K562 (cell line): ENCODE measurements at regions not wholly inside any gene's neighbourhood (a gene's known extent, or its start where the extent isn't known, plus 50 kb on each side); places are given as distances from the start of the nearest gene placed in this dataset.

ENCODE experiments used
- ATAC-seq: fragments of 200-7000 bp; cut with Tn5 transposase; 3 replicates; pipeline ENCODE4 v1.9.1; 2020; ENCODE audit warnings: moderate library complexity
- BruUV-seq: library from RNA; stranded (reverse); fragments of 400-500 nt; replicated peaks from 2 replicates; lab custom pipeline; 2021; lab: Mats Ljungman, UMichigan
- CTCF ChIA-PET: fragments of 300-600 bp; formaldehyde crosslinking; extraction: SDS; loops from one replicate; lab custom pipeline; 2021; ENCODE audit warnings: low intra/inter-chr PET ratio; lab: Yijun Ruan, JAX
- POLR2A ChIA-PET: fragments of 300-600, 350-650 bp; sonication (Branson Sonifier 250); formaldehyde crosslinking; extraction: SDS; loops from one replicate; lab custom pipeline; 2021; ENCODE audit warnings: antibody characterized with exemption, inconsistent platforms; lab: Yijun Ruan, JAX
- DNase-seq, 4 experiments: peaks; one replicate each; pipeline versions ENCODE4 v3.0.0 to v3.0.0-alpha.2; 2011 to 2018; ENCODE audit warnings: low spot score in 3 of 4, mixed read lengths in 3 of 4; ENCODE audit errors: extremely low read depth in 1 of 4
- FAIRE-seq: peaks from 2 replicates; lab custom pipeline; 2011; peaks lifted over from hg19 to GRCh38; lab: Jason Lieb, UNC
- H2AFZ ChIP-seq: 2 replicates; pipeline ENCODE4 v1.6.0; 2011; ENCODE audit warnings: low read depth, low read length, control low read depth, inconsistent platforms
- H3K27ac ChIP-seq: fragments of 200-600 bp; 3 replicates; pipeline ENCODE4 v1.8.0; 2011; ENCODE audit warnings: low read depth, mild to moderate bottlenecking, control low read depth, inconsistent platforms, low read length, moderate library complexity, mixed read lengths; ENCODE audit errors: extremely low read depth
- H3K27me3 ChIP-seq, 2 experiments: fragments of 300-600 bp in 1 of 2; 2 replicates in 1 of 2; 3 replicates in 1 of 2; pipeline versions ENCODE4 v1.6.0 to v1.8.0; 2011; ENCODE audit warnings: inconsistent platforms in 2 of 2, low read length in 2 of 2, mild to moderate bottlenecking in 1 of 2, mixed read lengths in 1 of 2, moderate library complexity in 1 of 2; ENCODE audit not compliant: control insufficient read depth in 2 of 2, insufficient read depth in 2 of 2
- H3K36me3 ChIP-seq: fragments of 300-600 bp; 3 replicates; pipeline ENCODE4 v1.8.0; 2011; ENCODE audit warnings: mild to moderate bottlenecking, low read length, inconsistent platforms; ENCODE audit not compliant: control insufficient read depth, insufficient read depth
- H3K4me1 ChIP-seq, 2 experiments: fragments of 200-600 bp in 1 of 2; replicated peaks in 1 of 2; 2 replicates in 1 of 2; 3 replicates in 1 of 2; pipeline versions ENCODE4 v1.5.1 to v1.8.0; 2011; ENCODE audit warnings: inconsistent platforms in 2 of 2, low read length in 2 of 2, mild to moderate bottlenecking in 1 of 2, mixed read lengths in 1 of 2, moderate library complexity in 1 of 2; ENCODE audit not compliant: control insufficient read depth in 2 of 2, insufficient read depth in 2 of 2
- H3K4me2 ChIP-seq: 2 replicates; pipeline ENCODE4 v1.6.1; 2011; ENCODE audit warnings: low read length, control low read depth, inconsistent platforms, mixed read lengths; ENCODE audit not compliant: insufficient read depth
- H3K4me3 ChIP-seq: fragments of 200-600 bp; sonication (generic), shearing (Covaris generic); 2 replicates; pipeline ENCODE4 v1.5.1; 2016; ENCODE audit warnings: control low read depth, inconsistent platforms
- H3K79me2 ChIP-seq: fragments of 200-600 bp; 3 replicates; pipeline ENCODE4 v1.8.0; 2011; ENCODE audit warnings: low read length, inconsistent platforms; ENCODE audit not compliant: control insufficient read depth, insufficient read depth
- H3K9ac ChIP-seq, 2 experiments: 2 replicates each; pipeline versions ENCODE4 v1.6.0 to v1.6.1; 2011; ENCODE audit warnings: low read depth in 2 of 2, low read length in 2 of 2, control low read depth in 1 of 2, inconsistent platforms in 1 of 2, mild to moderate bottlenecking in 1 of 2, mixed read lengths in 1 of 2; ENCODE audit not compliant: insufficient read depth in 1 of 2
- H3K9me1 ChIP-seq: one replicate; pipeline ENCODE4 v1.6.0; 2011; ENCODE audit warnings: inconsistent platforms, mild to moderate bottlenecking, low read length, moderate library complexity; ENCODE audit not compliant: control insufficient read depth, insufficient read depth
- H3K9me3 ChIP-seq: replicated peaks from 2 replicates; pipeline ENCODE4 v1.5.1; 2011; ENCODE audit warnings: low read depth, low read length, inconsistent platforms; ENCODE audit not compliant: control insufficient read depth, insufficient read depth
- H4K20me1 ChIP-seq: replicated peaks from 2 replicates; pipeline ENCODE4 v1.6.1; 2011; ENCODE audit warnings: low read length, inconsistent platforms, mixed read lengths; ENCODE audit not compliant: control insufficient read depth, insufficient read depth
- ARID1B ChIP-seq: fragments of 450-650 bp; IDR thresholded peaks from 2 replicates; pipeline ENCODE4 v1.6.1; 2016; ENCODE audit warnings: antibody characterized with exemption, mild to moderate bottlenecking, inconsistent platforms
- C11orf30 ChIP-seq: fragments of 450-650 bp; IDR thresholded peaks from 2 replicates; pipeline ENCODE4 v1.6.1; 2016; ENCODE audit warnings: low read depth, mild to moderate bottlenecking
- CHD1 ChIP-seq: fragments of 200-600 bp; sonication (generic); IDR thresholded peaks from one replicate; pipeline ENCODE4 v1.6.1; 2012; ENCODE audit warnings: mild to moderate bottlenecking, moderate library complexity, low read length, inconsistent platforms
- CHD2 ChIP-seq: IDR thresholded peaks from 2 replicates; pipeline ENCODE4 v1.6.1; 2011; ENCODE audit warnings: low read depth, low read length
- FOXK1 ChIP-seq: sonication (generic); formaldehyde crosslinking; IDR thresholded peaks from 2 replicates; pipeline ENCODE4 v1.8.0; 2022; ENCODE audit warnings: missing genetic modification reagents, mild to moderate bottlenecking, borderline replicate concordance
- NRF1 ChIP-seq, 2 experiments: fragments of 450-650 bp; IDR thresholded peaks in 1 of 2; conservative IDR thresholded peaks in 1 of 2; 2 replicates each; pipeline ENCODE4 v1.6.1; 2014; ENCODE audit warnings: mild to moderate bottlenecking in 2 of 2
- RBM17 ChIP-seq: fragments of 200-400 bp; formaldehyde crosslinking; IDR thresholded peaks from 2 replicates; pipeline ENCODE4 v1.6.1; 2017; ENCODE audit warnings: low read depth, mild to moderate bottlenecking, low read length, borderline replicate concordance
- RBM34 ChIP-seq: fragments of 200-400 bp; formaldehyde crosslinking; IDR thresholded peaks from 2 replicates; pipeline ENCODE4 v1.6.1; 2018; ENCODE audit warnings: low read length, borderline replicate concordance; ENCODE audit not compliant: insufficient read depth
- SIX5 ChIP-seq, 2 experiments: IDR thresholded peaks; 2 replicates each; pipeline ENCODE4 v1.6.1; 2011; ENCODE audit warnings: low read length in 2 of 2, borderline replicate concordance in 1 of 2, low read depth in 1 of 2, mild to moderate bottlenecking in 1 of 2, moderate library complexity in 1 of 2; ENCODE audit not compliant: insufficient read depth in 1 of 2
- ZNF121 ChIP-seq: sonication (generic); formaldehyde crosslinking; conservative IDR thresholded peaks from 2 replicates; pipeline ENCODE4 v1.8.0; 2022; ENCODE audit warnings: missing genetic modification reagents
- WGBS: fragments of 100-300 bp; shearing (Covaris generic); methylation state at CpG from one replicate; pipeline ENCODE4 v1.1.6; 2016; ENCODE audit warnings: low coverage, mixed read lengths; ENCODE audit not compliant: insufficient coverage; ENCODE audit errors: missing lambda C conversion rate; 5-methylcytosine and 5-hydroxymethylcytosine counted together
- in situ Hi-C: fragments of 300-500 bp; cut with MboI; formaldehyde crosslinking; loops from 4 replicates; pipeline ENCODE4 v1.15.0; 2018; ENCODE audit warnings: inconsistent platforms, mixed read lengths
- intact Hi-C: fragments of 100-400 bp; cut with micrococcal nuclease; formaldehyde crosslinking; loops from 2 replicates; pipeline ENCODE4 v1.14.2; 2022
- TF ChIP-seq, protein P1 (sequence below): sonication (generic); formaldehyde crosslinking; IDR thresholded peaks from 2 replicates; pipeline ENCODE4 v1.8.0; 2022; ENCODE audit warnings: missing genetic modification reagents, mild to moderate bottlenecking, moderate library complexity, borderline replicate concordance
- TF ChIP-seq, protein P2 (sequence below): sonication (generic); formaldehyde crosslinking; IDR thresholded peaks from 2 replicates; pipeline ENCODE4 v1.8.0; 2022; ENCODE audit warnings: mild to moderate bottlenecking, missing genetic modification reagents
- TF ChIP-seq, protein P3 (sequence below): fragments of 250-450 bp; sonication (Bioruptor Pico); IDR thresholded peaks from 2 replicates; pipeline ENCODE4 v1.5.0; 2022; ENCODE audit warnings: mild to moderate bottlenecking

DNA sequence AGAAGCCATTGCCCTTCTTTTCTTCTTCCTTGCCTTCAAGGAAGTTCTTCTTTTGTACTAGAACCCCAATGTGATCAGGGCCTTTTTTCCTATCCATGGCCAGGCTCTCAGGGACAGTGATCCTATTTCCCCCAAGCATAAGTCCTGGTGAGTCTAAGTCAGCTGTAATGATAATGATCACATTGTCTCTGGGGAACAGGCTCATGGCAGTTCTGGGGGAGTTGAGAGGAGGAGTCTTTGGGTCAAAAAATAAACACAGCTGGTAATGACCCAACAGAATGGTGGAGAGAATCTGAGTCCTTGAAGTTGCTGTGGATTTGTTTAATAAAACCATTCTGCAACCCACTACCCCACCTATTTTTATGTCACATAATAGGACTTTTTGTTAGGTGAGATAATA is 96.6 kb downstream of the SOCS6 start (continued):
- TF ChIP-seq, protein P1, sequence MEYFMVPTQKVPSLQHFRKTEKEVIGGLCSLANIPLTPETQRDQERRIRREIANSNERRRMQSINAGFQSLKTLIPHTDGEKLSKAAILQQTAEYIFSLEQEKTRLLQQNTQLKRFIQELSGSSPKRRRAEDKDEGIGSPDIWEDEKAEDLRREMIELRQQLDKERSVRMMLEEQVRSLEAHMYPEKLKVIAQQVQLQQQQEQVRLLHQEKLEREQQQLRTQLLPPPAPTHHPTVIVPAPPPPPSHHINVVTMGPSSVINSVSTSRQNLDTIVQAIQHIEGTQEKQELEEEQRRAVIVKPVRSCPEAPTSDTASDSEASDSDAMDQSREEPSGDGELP (CRISPR knock-in tag) = peak; percentile 57; the same call in 1 of the 2 replicates
- TF ChIP-seq ARID1B (peak; percentile 33; the same call in 1 of the 2 replicates), NRF1 (conservative IDR thresholded peaks at IDR 0.05 in 1 of 2, IDR thresholded peaks at IDR 0.05 in 1 of 2) (no peak), FOXK1 (CRISPR knock-in tag) (no peak)

DNA sequence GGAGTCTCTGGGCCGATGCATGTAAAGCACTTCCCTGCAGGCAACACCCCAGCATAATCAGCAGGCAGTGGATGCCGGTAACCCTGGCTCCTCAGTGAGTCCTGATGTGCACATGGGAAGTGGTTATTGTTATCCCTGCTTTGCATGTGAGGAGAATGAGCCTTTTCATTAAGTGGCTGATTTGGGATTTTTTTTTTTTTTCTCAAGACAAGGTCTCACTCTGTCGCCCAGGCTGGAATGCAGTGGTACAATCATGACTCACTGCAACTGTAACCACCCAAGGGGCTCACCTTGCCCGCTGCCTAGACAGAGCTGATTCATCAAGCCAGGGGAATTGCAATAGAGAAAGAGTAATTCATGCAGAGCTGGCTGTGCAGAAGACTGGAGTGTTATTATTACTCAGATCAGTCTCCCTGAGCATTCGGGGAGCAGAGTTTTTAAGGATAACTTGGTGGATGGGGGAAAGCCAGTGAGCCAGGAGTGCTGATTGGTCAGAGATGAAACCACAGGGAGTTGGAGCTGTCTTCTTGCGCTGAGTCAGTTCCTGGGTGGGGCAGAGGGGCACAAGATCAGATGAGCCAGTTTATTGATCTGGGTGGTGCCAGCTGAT is 95.4 kb downstream of the SOCS6 start:
- no peaks in the 10 kb centered on the region for H3K27me3 ChIP-seq
- no peaks in the 10 kb centered on the region for H3K79me2 ChIP-seq
- peak overlapping the region; percentile 37 for H3K4me2 ChIP-seq
- ChIA-PET POLR2A (interaction anchor here (0.7 kb wide), 1 partner anchor 15 kb away, joined by 4 read pairs; no protein-coding TSS in a partner anchor), CTCF (no interaction called here)
- peak; percentile 18; the same call in 2 of the 3 replicates for ATAC-seq
- intact Hi-C loops (loop anchor here (5.0 kb wide), 1 partner anchor 43 kb away; no protein-coding TSS in a partner anchor), in situ Hi-C loops (no loop called here)
- H3K27ac ChIP-seq = no peak overlapping the region
- no TSS peak for BruUV-seq
- H3K4me3 ChIP-seq = no peak overlapping the region
- no peaks in the 10 kb centered on the region for H3K36me3 ChIP-seq
- FAIRE-seq = peak; percentile 49
- peak overlapping the region; percentile 87; the same call in 1 of the 2 replicates for H2AFZ ChIP-seq
- H3K4me1 ChIP-seq = peaks cover 6 to 9% of the 10 kb centered on the region in 2 experiments; a peak in 4 of 5 replicates
- H4K20me1 ChIP-seq = no peaks in the 10 kb centered on the region
- no peaks in the 10 kb centered on the region for H3K9me1 ChIP-seq
- no peaks in the 10 kb centered on the region for H3K9me3 ChIP-seq
- peak in 1 of 4 experiments; percentile 31 for DNase-seq
- H3K9ac ChIP-seq = no peak overlapping the region
- WGBS = 6% methylated on average over 4 of the region's 6 CpGs
- TF ChIP-seq RBM17 (no peak), ZNF121 (no peak), SIX5 (IDR thresholded peaks at IDR 0.05; ENCODE audit: borderline replicate concordance in 1 of 2, insufficient read depth in 1 of 2, low read depth in 1 of 2, low read length in 2 of 2) (no peak), CHD2 (no peak), C11orf30 (peak; percentile 23; the same call in 1 of the 2 replicates), RBM34 (no peak), CHD1 (no peak)
- TF ChIP-seq, protein P2, sequence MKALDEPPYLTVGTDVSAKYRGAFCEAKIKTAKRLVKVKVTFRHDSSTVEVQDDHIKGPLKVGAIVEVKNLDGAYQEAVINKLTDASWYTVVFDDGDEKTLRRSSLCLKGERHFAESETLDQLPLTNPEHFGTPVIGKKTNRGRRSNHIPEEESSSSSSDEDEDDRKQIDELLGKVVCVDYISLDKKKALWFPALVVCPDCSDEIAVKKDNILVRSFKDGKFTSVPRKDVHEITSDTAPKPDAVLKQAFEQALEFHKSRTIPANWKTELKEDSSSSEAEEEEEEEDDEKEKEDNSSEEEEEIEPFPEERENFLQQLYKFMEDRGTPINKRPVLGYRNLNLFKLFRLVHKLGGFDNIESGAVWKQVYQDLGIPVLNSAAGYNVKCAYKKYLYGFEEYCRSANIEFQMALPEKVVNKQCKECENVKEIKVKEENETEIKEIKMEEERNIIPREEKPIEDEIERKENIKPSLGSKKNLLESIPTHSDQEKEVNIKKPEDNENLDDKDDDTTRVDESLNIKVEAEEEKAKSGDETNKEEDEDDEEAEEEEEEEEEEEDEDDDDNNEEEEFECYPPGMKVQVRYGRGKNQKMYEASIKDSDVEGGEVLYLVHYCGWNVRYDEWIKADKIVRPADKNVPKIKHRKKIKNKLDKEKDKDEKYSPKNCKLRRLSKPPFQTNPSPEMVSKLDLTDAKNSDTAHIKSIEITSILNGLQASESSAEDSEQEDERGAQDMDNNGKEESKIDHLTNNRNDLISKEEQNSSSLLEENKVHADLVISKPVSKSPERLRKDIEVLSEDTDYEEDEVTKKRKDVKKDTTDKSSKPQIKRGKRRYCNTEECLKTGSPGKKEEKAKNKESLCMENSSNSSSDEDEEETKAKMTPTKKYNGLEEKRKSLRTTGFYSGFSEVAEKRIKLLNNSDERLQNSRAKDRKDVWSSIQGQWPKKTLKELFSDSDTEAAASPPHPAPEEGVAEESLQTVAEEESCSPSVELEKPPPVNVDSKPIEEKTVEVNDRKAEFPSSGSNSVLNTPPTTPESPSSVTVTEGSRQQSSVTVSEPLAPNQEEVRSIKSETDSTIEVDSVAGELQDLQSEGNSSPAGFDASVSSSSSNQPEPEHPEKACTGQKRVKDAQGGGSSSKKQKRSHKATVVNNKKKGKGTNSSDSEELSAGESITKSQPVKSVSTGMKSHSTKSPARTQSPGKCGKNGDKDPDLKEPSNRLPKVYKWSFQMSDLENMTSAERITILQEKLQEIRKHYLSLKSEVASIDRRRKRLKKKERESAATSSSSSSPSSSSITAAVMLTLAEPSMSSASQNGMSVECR (CRISPR knock-in tag) = no peak
- TF ChIP-seq, protein P3, sequence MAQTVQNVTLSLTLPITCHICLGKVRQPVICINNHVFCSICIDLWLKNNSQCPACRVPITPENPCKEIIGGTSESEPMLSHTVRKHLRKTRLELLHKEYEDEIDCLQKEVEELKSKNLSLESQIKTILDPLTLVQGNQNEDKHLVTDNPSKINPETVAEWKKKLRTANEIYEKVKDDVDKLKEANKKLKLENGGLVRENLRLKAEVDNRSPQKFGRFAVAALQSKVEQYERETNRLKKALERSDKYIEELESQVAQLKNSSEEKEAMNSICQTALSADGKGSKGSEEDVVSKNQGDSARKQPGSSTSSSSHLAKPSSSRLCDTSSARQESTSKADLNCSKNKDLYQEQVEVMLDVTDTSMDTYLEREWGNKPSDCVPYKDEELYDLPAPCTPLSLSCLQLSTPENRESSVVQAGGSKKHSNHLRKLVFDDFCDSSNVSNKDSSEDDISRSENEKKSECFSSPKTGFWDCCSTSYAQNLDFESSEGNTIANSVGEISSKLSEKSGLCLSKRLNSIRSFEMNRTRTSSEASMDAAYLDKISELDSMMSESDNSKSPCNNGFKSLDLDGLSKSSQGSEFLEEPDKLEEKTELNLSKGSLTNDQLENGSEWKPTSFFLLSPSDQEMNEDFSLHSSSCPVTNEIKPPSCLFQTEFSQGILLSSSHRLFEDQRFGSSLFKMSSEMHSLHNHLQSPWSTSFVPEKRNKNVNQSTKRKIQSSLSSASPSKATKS (CRISPR knock-in tag) = no peak
